B cell (primary cell): ENCODE measurements at regions not wholly inside any gene's neighbourhood (a gene's known extent, or its start where the extent isn't known, plus 50 kb on each side); places are given as distances from the start of the nearest gene placed in this dataset.

Experiments
- ATAC-seq: fragments of 200-7000 bp; cut with Tn5 transposase; one replicate; pipeline ENCODE4 v1.10.0; 2021; ENCODE audit warnings: low read depth, mild to moderate bottlenecking, moderate number of reproducible peaks, moderate library complexity
- CTCF ChIA-PET: fragments of 350-600 bp; sonication (Branson Sonifier 250); formaldehyde crosslinking; loops from one replicate; lab custom pipeline; 2021; ENCODE audit warnings: antibody characterized with exemption, inconsistent platforms; lab: Charles Lee
- POLR2A ChIA-PET: fragments of 350-600 bp; sonication (Branson Sonifier 250); formaldehyde crosslinking; loops from one replicate; lab custom pipeline; 2021; ENCODE audit warnings: antibody characterized with exemption; lab: Charles Lee
- DNase-seq: peaks from one replicate; pipeline ENCODE4 v3.0.0; 2013
- H2AFZ ChIP-seq: 2 replicates; pipeline ENCODE4 v1.6.1; 2012; ENCODE audit warnings: mild to moderate bottlenecking, low read depth, low read length; ENCODE audit not compliant: insufficient read depth, poor library complexity, severe bottlenecking
- H3K27ac ChIP-seq, 2 donors: 1 replicate in 1 of 2; 2 replicates in 1 of 2; pipeline ENCODE4 v1.5.1; 2012 to 2013; ENCODE audit warnings: low read length in 2 of 2, mild to moderate bottlenecking in 2 of 2, moderate library complexity in 1 of 2
- H3K27me3 ChIP-seq, 4 experiments: fragments of 200-600 bp in 1 of 4; sonication (generic) in 1 of 4; replicated peaks in 1 of 4; 1 replicate in 2 of 4; 2 replicates in 2 of 4; pipeline versions ENCODE4 v1.6.1 to v1.7.0; 2013 to 2016; ENCODE audit warnings: low read length in 3 of 4, mild to moderate bottlenecking in 2 of 4, mixed read lengths in 1 of 4, moderate library complexity in 1 of 4; ENCODE audit not compliant: insufficient read depth in 4 of 4, control insufficient read depth in 3 of 4; ENCODE audit errors: control extremely low read depth in 1 of 4
- H3K36me3 ChIP-seq, 2 experiments: replicated peaks in 1 of 2; 1 replicate in 1 of 2; 2 replicates in 1 of 2; pipeline versions ENCODE4 v1.6.1 to v1.7.1; 2013; ENCODE audit warnings: low read length in 1 of 2; ENCODE audit not compliant: insufficient read depth in 2 of 2, control insufficient read depth in 1 of 2; ENCODE audit errors: control extremely low read depth in 1 of 2, extremely low read depth in 1 of 2
- H3K4me1 ChIP-seq, 2 donors: fragments of 200-600 bp in 1 of 2; sonication (generic) in 1 of 2; 1 replicate in 1 of 2; 2 replicates in 1 of 2; pipeline versions ENCODE4 v1.5.1 to v1.6.1; 2013 to 2017; ENCODE audit warnings: low read length in 2 of 2; ENCODE audit not compliant: control insufficient read depth in 2 of 2, insufficient read depth in 2 of 2
- H3K4me2 ChIP-seq: replicated peaks from 2 replicates; pipeline ENCODE3; 2012; ENCODE audit warnings: mild to moderate bottlenecking, low read depth, low read length; ENCODE audit not compliant: poor library complexity, severe bottlenecking
- H3K4me3 ChIP-seq, 5 experiments: fragments of 200-600 bp in 1 of 5; sonication (generic) in 1 of 5; 1 replicate in 3 of 5; 2 replicates in 2 of 5; pipeline versions ENCODE4 v1.5.1 to v1.7.0; 2011 to 2016; ENCODE audit warnings: low read length in 4 of 5, mild to moderate bottlenecking in 4 of 5, low read depth in 2 of 5, control low read depth in 1 of 5, moderate library complexity in 1 of 5; ENCODE audit not compliant: insufficient read depth in 1 of 5; ENCODE audit errors: control extremely low read depth in 1 of 5, extremely low read depth in 1 of 5
- H3K79me2 ChIP-seq: fragments of 200-600 bp; sonication (generic); one replicate; pipeline ENCODE4 v1.6.0; 2016; ENCODE audit warnings: low read length; ENCODE audit not compliant: control insufficient read depth, insufficient read depth
- H3K9ac ChIP-seq: fragments of 200-600 bp; sonication (generic); 2 replicates; pipeline ENCODE4 v1.6.1; 2017; ENCODE audit warnings: mild to moderate bottlenecking, low read length, moderate library complexity
- H3K9me3 ChIP-seq, 3 donors: one replicate each; pipeline versions ENCODE4 v1.6.1 to v1.7.1; 2013; ENCODE audit warnings: low read length in 2 of 3; ENCODE audit not compliant: control insufficient read depth in 2 of 3, insufficient read depth in 1 of 3; ENCODE audit errors: control extremely low read depth in 1 of 3
- H4K20me1 ChIP-seq: 2 replicates; pipeline ENCODE4 v1.6.0; 2012; ENCODE audit warnings: mild to moderate bottlenecking, low read length; ENCODE audit not compliant: insufficient read depth, control insufficient read depth, poor library complexity, severe bottlenecking
- H3K27ac Mint-ChIP-seq: one replicate; pipeline ENCODE4 v1.8.0; 2021; ENCODE audit warnings: mixed read lengths
- H3K27me3 Mint-ChIP-seq: one replicate; pipeline ENCODE4 v1.8.0; 2021; ENCODE audit warnings: mixed read lengths
- H3K4me1 Mint-ChIP-seq: one replicate; pipeline ENCODE4 v1.8.0; 2021; ENCODE audit warnings: mixed read lengths
- H3K4me3 Mint-ChIP-seq: one replicate; pipeline ENCODE4 v1.8.0; 2021; ENCODE audit warnings: mixed read lengths
- H3K9me3 Mint-ChIP-seq: one replicate; pipeline ENCODE4 v1.8.0; 2022; ENCODE audit warnings: mixed read lengths; ENCODE audit not compliant: insufficient read depth
- EZH2 ChIP-seq: IDR thresholded peaks from 2 replicates; pipeline ENCODE4 v1.6.1; 2012; ENCODE audit warnings: borderline replicate concordance, low read depth, mild to moderate bottlenecking, moderate library complexity, low read length; ENCODE audit not compliant: insufficient read depth, poor library complexity, severe bottlenecking
- WGBS: methylation state at CpG from one replicate; pipeline ENCODE4 v1.1.5; 2013; ENCODE audit warnings: missing lambda C conversion rate; ENCODE audit not compliant: insufficient coverage; 5-methylcytosine and 5-hydroxymethylcytosine counted together
- intact Hi-C: fragments of 100-400 bp; cut with micrococcal nuclease; formaldehyde crosslinking; loops from one replicate; pipeline ENCODE4 v1.10.0; 2022
- TF ChIP-seq, protein P1 (sequence below): fragments of 200-600 bp; IDR thresholded peaks from one replicate; pipeline ENCODE4 v1.8.0; 2022; ENCODE audit warnings: antibody characterized with exemption, mild to moderate bottlenecking

GRCh38 chr5:24320643-24321042, 324.1 kb downstream of the CDH10 start:
- Mint-ChIP-seq H3K9me3 (peaks cover 8% of the 10 kb centered on the region), H3K27ac (no peak overlapping the region), H3K4me1 (no peaks in the 10 kb centered on the region), H3K4me3 (no peak overlapping the region), H3K27me3 (no peaks in the 10 kb centered on the region)
- H3K27me3 ChIP-seq: no peaks in the 10 kb centered on the region
- DNase-seq (no peak), ATAC-seq (no peak)
- intact Hi-C loops: no loop called here
- no peaks in the 10 kb centered on the region for H4K20me1 ChIP-seq
- no peaks in the 10 kb centered on the region for H3K79me2 ChIP-seq
- no peaks in the 10 kb centered on the region for H3K4me1 ChIP-seq
- H3K4me2 ChIP-seq: no peak overlapping the region
- TF ChIP-seq, protein P1, sequence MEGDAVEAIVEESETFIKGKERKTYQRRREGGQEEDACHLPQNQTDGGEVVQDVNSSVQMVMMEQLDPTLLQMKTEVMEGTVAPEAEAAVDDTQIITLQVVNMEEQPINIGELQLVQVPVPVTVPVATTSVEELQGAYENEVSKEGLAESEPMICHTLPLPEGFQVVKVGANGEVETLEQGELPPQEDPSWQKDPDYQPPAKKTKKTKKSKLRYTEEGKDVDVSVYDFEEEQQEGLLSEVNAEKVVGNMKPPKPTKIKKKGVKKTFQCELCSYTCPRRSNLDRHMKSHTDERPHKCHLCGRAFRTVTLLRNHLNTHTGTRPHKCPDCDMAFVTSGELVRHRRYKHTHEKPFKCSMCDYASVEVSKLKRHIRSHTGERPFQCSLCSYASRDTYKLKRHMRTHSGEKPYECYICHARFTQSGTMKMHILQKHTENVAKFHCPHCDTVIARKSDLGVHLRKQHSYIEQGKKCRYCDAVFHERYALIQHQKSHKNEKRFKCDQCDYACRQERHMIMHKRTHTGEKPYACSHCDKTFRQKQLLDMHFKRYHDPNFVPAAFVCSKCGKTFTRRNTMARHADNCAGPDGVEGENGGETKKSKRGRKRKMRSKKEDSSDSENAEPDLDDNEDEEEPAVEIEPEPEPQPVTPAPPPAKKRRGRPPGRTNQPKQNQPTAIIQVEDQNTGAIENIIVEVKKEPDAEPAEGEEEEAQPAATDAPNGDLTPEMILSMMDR: no peak
- TF ChIP-seq EZH2: no peak
- H3K9ac ChIP-seq: no peak overlapping the region
- no peak overlapping the region for H3K4me3 ChIP-seq
- H3K27ac ChIP-seq: no peak overlapping the region
- WGBS: 95% methylated on average over 2 of the region's 3 CpGs
- no peaks in the 10 kb centered on the region for H3K36me3 ChIP-seq
- H2AFZ ChIP-seq: no peak overlapping the region
- peaks cover 0 to 12% (median 2%) of the 10 kb centered on the region in 3 donors for H3K9me3 ChIP-seq
- ChIA-PET POLR2A (no interaction called here), CTCF (no interaction called here)

GRCh38 chr5:24325306-24325832, 319.4 kb downstream of the CDH10 start:
- no peak for TF ChIP-seq EZH2
- TF ChIP-seq, protein P1: no peak
- no peaks in the 10 kb centered on the region for H3K36me3 ChIP-seq
- H3K27me3 ChIP-seq: no peaks in the 10 kb centered on the region
- no peaks in the 10 kb centered on the region for H3K27me3 Mint-ChIP-seq
- DNase-seq (no peak), ATAC-seq (no peak)
- no peak overlapping the region for H3K27ac ChIP-seq
- H3K4me3 ChIP-seq: no peak overlapping the region
- intact Hi-C loops: no loop called here
- POLR2A ChIA-PET: no interaction called here
- H2AFZ ChIP-seq: no peak overlapping the region
- H3K79me2 ChIP-seq: no peaks in the 10 kb centered on the region
- H3K9me3 ChIP-seq: peaks cover 0 to 2% (median 0%) of the 10 kb centered on the region in 3 donors
- H3K27ac Mint-ChIP-seq: no peak overlapping the region
- WGBS: 78% methylated on average over 1 of the region's 1 CpG
- no peak overlapping the region for H3K4me3 Mint-ChIP-seq
- H3K4me1 Mint-ChIP-seq: no peaks in the 10 kb centered on the region
- H4K20me1 ChIP-seq: no peaks in the 10 kb centered on the region
- H3K4me1 ChIP-seq: no peaks in the 10 kb centered on the region
- no peak overlapping the region for H3K4me2 ChIP-seq
- CTCF ChIA-PET: no interaction called here
- no peak overlapping the region for H3K9ac ChIP-seq
- peaks cover 8% of the 10 kb centered on the region for H3K9me3 Mint-ChIP-seq
